HCT116 (cell line): ENCODE measurements at regions not wholly inside any gene's neighbourhood (a gene's known extent, or its start where the extent isn't known, plus 50 kb on each side); places are given as distances from the start of the nearest gene placed in this dataset.

Experiments used
- ATAC-seq: fragments of 200-7000 bp; cut with Tn5 transposase; 2 replicates; pipeline ENCODE4 v1.9.1; 2020; ENCODE audit warnings: mild to moderate bottlenecking, moderate library complexity
- BruUV-seq: library from RNA; stranded (reverse); fragments of 400-500 nt; replicated peaks from 2 replicates; lab custom pipeline; 2021; lab: Mats Ljungman, UMichigan
- CTCF ChIA-PET: fragments of 300-600 bp; sonication (Branson Sonifier 250); formaldehyde crosslinking; loops from one replicate; lab custom pipeline; 2021; ENCODE audit warnings: antibody characterized with exemption; lab: Charles Lee
- POLR2A ChIA-PET: fragments of 300-600, 350-600 bp; sonication (Branson Sonifier 250); formaldehyde crosslinking; loops from one replicate; lab custom pipeline; 2021; ENCODE audit warnings: antibody characterized with exemption; lab: Charles Lee
- RAD21 ChIA-PET, 2 experiments: fragments of 300-600 bp; sonication (Branson Sonifier 250); formaldehyde crosslinking; loops; one replicate each; lab custom pipeline; 2023; ENCODE audit warnings: low total read pairs in 2 of 2; ENCODE audit not compliant: uncharacterized antibody in 2 of 2, unreplicated experiment in 2 of 2, low non-redundant PET in 1 of 2; lab: Charles Lee
- DNase-seq: peaks from one replicate; pipeline ENCODE4 v3.0.0-alpha.2; 2010; ENCODE audit warnings: low read depth, low spot score
- H2AFZ ChIP-seq: fragments of 200-600 bp; shearing (Covaris generic), sonication (generic); 2 replicates; pipeline ENCODE4 v1.6.1; 2017; ENCODE audit warnings: low read depth, mixed run types, mixed read lengths, antibody characterized with exemption, low read length; ENCODE audit not compliant: poor library complexity, severe bottlenecking
- H3K27ac ChIP-seq: 2 replicates; pipeline ENCODE4 v1.5.1; 2012; ENCODE audit warnings: low read depth, low read length
- H3K27me3 ChIP-seq: fragments of 200-600 bp; sonication (generic); 2 replicates; pipeline ENCODE4 v1.6.1; 2016; ENCODE audit warnings: mixed run types, low read length, mixed read lengths; ENCODE audit not compliant: insufficient read depth
- H3K36me3 ChIP-seq, 2 experiments: fragments of 200-500 bp in 1 of 2; fragments of 200-600 bp in 1 of 2; sonication (Bioruptor generic) in 1 of 2; sonication (generic) in 1 of 2; 2 replicates each; pipeline versions ENCODE4 v1.5.1 to v1.6.1; 2014 to 2016; ENCODE audit warnings: low read length in 2 of 2, inconsistent platforms in 1 of 2, mixed read lengths in 1 of 2, mixed run types in 1 of 2; ENCODE audit not compliant: insufficient read depth in 2 of 2, control insufficient read depth in 1 of 2
- H3K4me1 ChIP-seq, 2 experiments: fragments of 200-600 bp in 1 of 2; sonication (generic) in 1 of 2; 2 replicates each; pipeline versions ENCODE4 v1.5.1 to v1.6.1; 2012 to 2017; ENCODE audit warnings: low read length in 2 of 2, inconsistent platforms in 1 of 2, mild to moderate bottlenecking in 1 of 2, mixed read lengths in 1 of 2, mixed run types in 1 of 2, moderate library complexity in 1 of 2; ENCODE audit not compliant: insufficient read depth in 2 of 2, control insufficient read depth in 1 of 2
- H3K4me2 ChIP-seq: fragments of 200-600 bp; sonication (generic); 2 replicates; pipeline ENCODE4 v1.6.1; 2017; ENCODE audit warnings: mixed run types, low read length, mixed read lengths
- H3K4me3 ChIP-seq, 2 experiments: fragments of 200-600 bp in 1 of 2; sonication (generic) in 1 of 2; replicated peaks in 1 of 2; 2 replicates each; pipeline ENCODE4 v1.5.1; 2011 to 2016; ENCODE audit warnings: low read length in 2 of 2, control low read depth in 1 of 2, low read depth in 1 of 2, mild to moderate bottlenecking in 1 of 2, mixed read lengths in 1 of 2, mixed run types in 1 of 2
- H3K79me2 ChIP-seq: fragments of 200-600 bp; sonication (generic); 2 replicates; pipeline ENCODE4 v1.6.1; 2017; ENCODE audit warnings: mild to moderate bottlenecking, mixed run types, low read length, moderate library complexity, mixed read lengths; ENCODE audit not compliant: insufficient read depth
- H3K9ac ChIP-seq: fragments of 200-600 bp; sonication (generic); 2 replicates; pipeline ENCODE4 v1.6.1; 2016; ENCODE audit warnings: low read length, mixed read lengths
- H3K9me2 ChIP-seq: fragments of 200-600 bp; sonication (generic), shearing (Covaris generic); 2 replicates; pipeline ENCODE4 v1.6.1; 2017; ENCODE audit warnings: mixed run types, mild to moderate bottlenecking, moderate library complexity; ENCODE audit not compliant: insufficient read depth
- H3K9me3 ChIP-seq, 2 experiments: fragments of 200-500 bp in 1 of 2; fragments of 200-600 bp in 1 of 2; sonication (Bioruptor generic) in 1 of 2; sonication (generic) in 1 of 2; 2 replicates each; pipeline ENCODE4 v1.6.1; 2014 to 2017; ENCODE audit warnings: low read length in 2 of 2, mixed read lengths in 2 of 2, inconsistent platforms in 1 of 2, low read depth in 1 of 2, mild to moderate bottlenecking in 1 of 2, mixed run types in 1 of 2, moderate library complexity in 1 of 2; ENCODE audit not compliant: control insufficient read depth in 1 of 2, insufficient read depth in 1 of 2
- H4K20me1 ChIP-seq: fragments of 200-600 bp; sonication (generic), shearing (Covaris generic); 2 replicates; pipeline ENCODE4 v1.6.1; 2017; ENCODE audit warnings: mixed run types, mild to moderate bottlenecking, moderate library complexity; ENCODE audit not compliant: insufficient read depth
- CBX3 ChIP-seq: IDR thresholded peaks from 2 replicates; pipeline ENCODE4 v1.6.1; 2012; ENCODE audit warnings: low read depth
- ELF1 ChIP-seq: IDR thresholded peaks from 2 replicates; pipeline ENCODE4 v1.6.1; 2012; ENCODE audit warnings: low read depth, borderline replicate concordance
- EZH2 ChIP-seq: fragments of 200-600 bp; sonication (generic); IDR thresholded peaks from 2 replicates; pipeline ENCODE4 v1.6.1; 2017; ENCODE audit warnings: antibody characterized with exemption, mixed run types
- JUND ChIP-seq: IDR thresholded peaks from 2 replicates; pipeline ENCODE4 v1.6.1; 2012
- SRF ChIP-seq: IDR thresholded peaks from 2 replicates; pipeline ENCODE4 v1.6.1; 2012; ENCODE audit warnings: low read depth
- intact Hi-C: fragments of 100-400 bp; cut with micrococcal nuclease; formaldehyde crosslinking; loops from 2 replicates; pipeline ENCODE4 v1.10.0; 2022
- TF ChIP-seq, protein P1 (sequence below): IDR thresholded peaks from 2 replicates; pipeline ENCODE4 v1.6.1; 2012; ENCODE audit warnings: low read depth

DNA sequence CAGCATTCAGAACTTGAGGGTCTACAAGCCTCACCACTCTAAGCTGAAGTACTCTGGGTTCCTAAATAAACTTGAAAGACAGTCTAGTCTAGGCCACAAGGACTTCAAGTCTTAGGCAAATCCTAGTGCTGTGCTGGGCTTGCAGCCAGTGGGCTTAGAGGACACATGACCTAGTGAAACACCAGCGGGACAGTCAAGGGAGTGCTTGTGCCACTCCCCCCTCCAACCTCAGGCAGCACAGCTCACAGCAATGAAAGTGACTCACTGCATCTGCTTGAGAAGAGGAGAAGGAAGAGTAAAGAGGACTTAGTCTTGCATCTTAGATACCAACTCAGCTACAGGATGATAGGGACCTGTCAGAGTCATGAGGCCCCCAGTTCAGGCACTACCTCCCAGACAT is 438.1 kb downstream of the IPO8 start:
- Histone ChIP-seq H4K20me1 (no peaks in the 10 kb centered on the region), H2AFZ (no peak overlapping the region), H3K27ac (no peak overlapping the region), H3K36me3 (no peaks in the 10 kb centered on the region), H3K9me2 (no peaks in the 10 kb centered on the region), H3K79me2 (no peaks in the 10 kb centered on the region), H3K27me3 (no peaks in the 10 kb centered on the region)
- POLR2A ChIA-PET = no interaction called here
- no peak for DNase-seq
- TF ChIP-seq CBX3 = no peak
- TF ChIP-seq, all 23 proteins: peak for 0
- ChIA-PET RAD21 (no interaction called here), CTCF (no interaction called here)
- no peak for ATAC-seq
- H3K9ac ChIP-seq = no peak overlapping the region
- no peak overlapping the region for H3K4me2 ChIP-seq
- H3K4me1 ChIP-seq = no peaks in the 10 kb centered on the region
- no TSS peak for BruUV-seq
- H3K9me3 ChIP-seq = no peaks in the 10 kb centered on the region
- H3K4me3 ChIP-seq = no peak overlapping the region
- intact Hi-C loops = no loop called here

DNA sequence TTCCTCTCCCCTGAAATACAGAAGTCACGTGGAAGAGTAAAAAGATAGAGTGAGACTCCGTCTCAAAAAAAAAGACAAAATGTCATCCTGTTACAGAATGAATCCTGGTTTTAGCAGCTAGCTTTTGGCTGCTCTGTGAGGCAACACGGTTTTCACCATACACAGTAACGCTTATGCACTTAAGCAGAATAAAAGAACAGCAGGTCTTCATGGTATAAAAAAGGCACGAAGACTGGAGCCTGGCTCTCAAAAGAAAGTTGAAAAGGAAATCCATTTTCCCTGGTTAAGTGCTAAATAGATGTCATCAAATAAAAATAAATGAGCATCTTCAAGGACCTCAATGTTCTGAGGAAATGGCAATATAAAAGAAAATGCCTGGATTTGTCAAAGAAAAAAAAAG is 444.1 kb downstream of the IPO8 start:
- no peaks in the 10 kb centered on the region for H3K9me2 ChIP-seq
- H3K27ac ChIP-seq = no peak overlapping the region
- ATAC-seq (no peak), DNase-seq (no peak)
- POLR2A ChIA-PET = no interaction called here
- intact Hi-C loops = no loop called here
- no peaks in the 10 kb centered on the region for H3K4me1 ChIP-seq
- H2AFZ ChIP-seq = no peak overlapping the region
- H3K9me3 ChIP-seq = no peaks in the 10 kb centered on the region
- H4K20me1 ChIP-seq = no peaks in the 10 kb centered on the region
- H3K4me3 ChIP-seq = no peak overlapping the region
- H3K4me2 ChIP-seq = no peak overlapping the region
- no peaks in the 10 kb centered on the region for H3K36me3 ChIP-seq
- RAD21 ChIA-PET = no interaction called here
- H3K27me3 ChIP-seq = no peaks in the 10 kb centered on the region
- no peaks in the 10 kb centered on the region for H3K79me2 ChIP-seq
- BruUV-seq = no TSS peak
- TF ChIP-seq, protein P1, sequence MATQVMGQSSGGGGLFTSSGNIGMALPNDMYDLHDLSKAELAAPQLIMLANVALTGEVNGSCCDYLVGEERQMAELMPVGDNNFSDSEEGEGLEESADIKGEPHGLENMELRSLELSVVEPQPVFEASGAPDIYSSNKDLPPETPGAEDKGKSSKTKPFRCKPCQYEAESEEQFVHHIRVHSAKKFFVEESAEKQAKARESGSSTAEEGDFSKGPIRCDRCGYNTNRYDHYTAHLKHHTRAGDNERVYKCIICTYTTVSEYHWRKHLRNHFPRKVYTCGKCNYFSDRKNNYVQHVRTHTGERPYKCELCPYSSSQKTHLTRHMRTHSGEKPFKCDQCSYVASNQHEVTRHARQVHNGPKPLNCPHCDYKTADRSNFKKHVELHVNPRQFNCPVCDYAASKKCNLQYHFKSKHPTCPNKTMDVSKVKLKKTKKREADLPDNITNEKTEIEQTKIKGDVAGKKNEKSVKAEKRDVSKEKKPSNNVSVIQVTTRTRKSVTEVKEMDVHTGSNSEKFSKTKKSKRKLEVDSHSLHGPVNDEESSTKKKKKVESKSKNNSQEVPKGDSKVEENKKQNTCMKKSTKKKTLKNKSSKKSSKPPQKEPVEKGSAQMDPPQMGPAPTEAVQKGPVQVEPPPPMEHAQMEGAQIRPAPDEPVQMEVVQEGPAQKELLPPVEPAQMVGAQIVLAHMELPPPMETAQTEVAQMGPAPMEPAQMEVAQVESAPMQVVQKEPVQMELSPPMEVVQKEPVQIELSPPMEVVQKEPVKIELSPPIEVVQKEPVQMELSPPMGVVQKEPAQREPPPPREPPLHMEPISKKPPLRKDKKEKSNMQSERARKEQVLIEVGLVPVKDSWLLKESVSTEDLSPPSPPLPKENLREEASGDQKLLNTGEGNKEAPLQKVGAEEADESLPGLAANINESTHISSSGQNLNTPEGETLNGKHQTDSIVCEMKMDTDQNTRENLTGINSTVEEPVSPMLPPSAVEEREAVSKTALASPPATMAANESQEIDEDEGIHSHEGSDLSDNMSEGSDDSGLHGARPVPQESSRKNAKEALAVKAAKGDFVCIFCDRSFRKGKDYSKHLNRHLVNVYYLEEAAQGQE = no peak
- TF ChIP-seq SRF (no peak), ELF1 (no peak), EZH2 (no peak), JUND (no peak)
- no peak overlapping the region for H3K9ac ChIP-seq
- CTCF ChIA-PET = interaction anchor here (0.9 kb wide), 1 partner anchor 10 kb away, joined by 3 read pairs; no protein-coding TSS in a partner anchor
